ENCODE measurements at regions not wholly inside any gene's neighbourhood (a gene's known extent, or its start where the extent isn't known, plus 50 kb on each side); places are given as distances from the start of the nearest gene placed in this dataset.

- Histone ChIP-seq H3K4me1 (ENCODE audit: control insufficient read depth, insufficient read depth, low read length, poor library complexity, severe bottlenecking) (no peaks in the 10 kb centered on the region), H3K27ac (ENCODE audit: insufficient read depth, low read length, poor library complexity, severe bottlenecking) (no peak overlapping the region), H3K27me3 (ENCODE audit: control insufficient read depth, insufficient read depth, low read length) (no peaks in the 10 kb centered on the region), H3K36me3 (ENCODE audit: control insufficient read depth, insufficient read depth, low read length) (no peaks in the 10 kb centered on the region), H3K4me3 (ENCODE audit: low read depth, low read length) (no peak overlapping the region), H3K9me3 (ENCODE audit: control insufficient read depth in 2 of 2, low read length in 2 of 2) (no peaks in the 10 kb centered on the region)
- Mint-ChIP-seq H3K4me3 (no peak overlapping the region), H3K27ac (no peak overlapping the region), H3K36me3 (no peaks in the 10 kb centered on the region), H3K9me3 (no peaks in the 10 kb centered on the region), H3K27me3 (peaks cover 4% of the 10 kb centered on the region), H3K4me1 (peaks cover 0 to 4% (median 0%) of the 10 kb centered on the region in 4 donors)
- ATAC-seq (ENCODE audit: low read depth in 2 of 2) (no peak), DNase-seq (no peak)
Observed at GRCh38 chr22:48951836-48952235, 875.8 kb downstream of the BRD1 start.

GRCh38 chr22:48950151-48950915 is 877.3 kb downstream of the BRD1 start:
- Mint-ChIP-seq H3K36me3 (no peaks in the 10 kb centered on the region), H3K27me3 (peaks cover 4% of the 10 kb centered on the region), H3K4me1 (peaks cover 0 to 4% (median 0%) of the 10 kb centered on the region in 4 donors), H3K9me3 (no peaks in the 10 kb centered on the region), H3K27ac (no peak overlapping the region), H3K4me3 (no peak overlapping the region)
- no peaks in the 10 kb centered on the region for H3K27me3 ChIP-seq (ENCODE audit: control insufficient read depth, insufficient read depth, low read length)
- ATAC-seq (ENCODE audit: low read depth in 2 of 2), result no peak
- DNase-seq, result no peak
- no peaks in the 10 kb centered on the region for H3K4me1 ChIP-seq (ENCODE audit: control insufficient read depth, insufficient read depth, low read length, poor library complexity, severe bottlenecking)
- H3K4me3 ChIP-seq (ENCODE audit: low read depth, low read length), result no peak overlapping the region
- H3K9me3 ChIP-seq (ENCODE audit: control insufficient read depth in 2 of 2, low read length in 2 of 2), result no peaks in the 10 kb centered on the region
- H3K36me3 ChIP-seq (ENCODE audit: control insufficient read depth, insufficient read depth, low read length), result no peaks in the 10 kb centered on the region
- H3K27ac ChIP-seq (ENCODE audit: insufficient read depth, low read length, poor library complexity, severe bottlenecking), result no peak overlapping the region

- Histone ChIP-seq H3K9me3 (ENCODE audit: control insufficient read depth in 2 of 2, low read length in 2 of 2) (no peaks in the 10 kb centered on the region), H3K4me3 (ENCODE audit: low read depth, low read length) (no peak overlapping the region), H3K36me3 (ENCODE audit: control insufficient read depth, insufficient read depth, low read length) (no peaks in the 10 kb centered on the region), H3K27ac (ENCODE audit: insufficient read depth, low read length, poor library complexity, severe bottlenecking) (no peak overlapping the region), H3K27me3 (ENCODE audit: control insufficient read depth, insufficient read depth, low read length) (no peaks in the 10 kb centered on the region), H3K4me1 (ENCODE audit: control insufficient read depth, insufficient read depth, low read length, poor library complexity, severe bottlenecking) (no peaks in the 10 kb centered on the region)
- Mint-ChIP-seq H3K4me1 (peaks cover 0 to 4% (median 0%) of the 10 kb centered on the region in 4 donors), H3K36me3 (no peaks in the 10 kb centered on the region), H3K27me3 (peaks cover 4% of the 10 kb centered on the region), H3K27ac (no peak overlapping the region), H3K9me3 (no peaks in the 10 kb centered on the region), H3K4me3 (no peak overlapping the region)
- ATAC-seq (ENCODE audit: low read depth in 2 of 2) (no peak), DNase-seq (no peak)
Observed at GRCh38 chr22:48949375-48950149, 878.1 kb downstream of the BRD1 start.

- ATAC-seq (ENCODE audit: low read depth in 2 of 2) (no peak), DNase-seq (no peak)
- Mint-ChIP-seq H3K4me3 (no peak overlapping the region), H3K36me3 (no peaks in the 10 kb centered on the region), H3K9me3 (no peaks in the 10 kb centered on the region), H3K27ac (no peak overlapping the region), H3K4me1 (peaks cover 0 to 4% (median 0%) of the 10 kb centered on the region in 4 donors), H3K27me3 (peaks cover 4% of the 10 kb centered on the region)
- Histone ChIP-seq H3K27ac (ENCODE audit: insufficient read depth, low read length, poor library complexity, severe bottlenecking) (no peak overlapping the region), H3K36me3 (ENCODE audit: control insufficient read depth, insufficient read depth, low read length) (no peaks in the 10 kb centered on the region), H3K27me3 (ENCODE audit: control insufficient read depth, insufficient read depth, low read length) (no peaks in the 10 kb centered on the region), H3K9me3 (ENCODE audit: control insufficient read depth in 2 of 2, low read length in 2 of 2) (no peaks in the 10 kb centered on the region), H3K4me3 (ENCODE audit: low read depth, low read length) (no peak overlapping the region), H3K4me1 (ENCODE audit: control insufficient read depth, insufficient read depth, low read length, poor library complexity, severe bottlenecking) (no peaks in the 10 kb centered on the region)
Observed at GRCh38 chr22:48948575-48949170, 879.0 kb downstream of the BRD1 start.

- DNase-seq (no peak), ATAC-seq (ENCODE audit: low read depth in 2 of 2) (no peak)
- Histone ChIP-seq H3K4me1 (ENCODE audit: control insufficient read depth, insufficient read depth, low read length, poor library complexity, severe bottlenecking) (no peaks in the 10 kb centered on the region), H3K27me3 (ENCODE audit: control insufficient read depth, insufficient read depth, low read length) (no peaks in the 10 kb centered on the region), H3K36me3 (ENCODE audit: control insufficient read depth, insufficient read depth, low read length) (no peaks in the 10 kb centered on the region), H3K4me3 (ENCODE audit: low read depth, low read length) (no peak overlapping the region), H3K9me3 (ENCODE audit: control insufficient read depth in 2 of 2, low read length in 2 of 2) (no peaks in the 10 kb centered on the region), H3K27ac (ENCODE audit: insufficient read depth, low read length, poor library complexity, severe bottlenecking) (no peak overlapping the region)
- H3K4me3 Mint-ChIP-seq, result no peak overlapping the region
- no peaks in the 10 kb centered on the region for H3K36me3 Mint-ChIP-seq
- peaks cover 0 to 4% (median 0%) of the 10 kb centered on the region in 4 donors for H3K4me1 Mint-ChIP-seq
- no peak overlapping the region for H3K27ac Mint-ChIP-seq
- H3K27me3 Mint-ChIP-seq, result peaks cover 4% of the 10 kb centered on the region
- no peaks in the 10 kb centered on the region for H3K9me3 Mint-ChIP-seq
Observed at GRCh38 chr22:48947636-48948035, 880.0 kb downstream of the BRD1 start.

GRCh38 chr22:48945621-48946458 is 881.8 kb downstream of the BRD1 start:
- peaks cover 4% of the 10 kb centered on the region for H3K27me3 Mint-ChIP-seq
- no peaks in the 10 kb centered on the region for H3K36me3 Mint-ChIP-seq
- Histone ChIP-seq H3K4me3 (ENCODE audit: low read depth, low read length) (no peak overlapping the region), H3K4me1 (ENCODE audit: control insufficient read depth, insufficient read depth, low read length, poor library complexity, severe bottlenecking) (no peaks in the 10 kb centered on the region), H3K27me3 (ENCODE audit: control insufficient read depth, insufficient read depth, low read length) (no peaks in the 10 kb centered on the region), H3K36me3 (ENCODE audit: control insufficient read depth, insufficient read depth, low read length) (no peaks in the 10 kb centered on the region), H3K9me3 (ENCODE audit: control insufficient read depth in 2 of 2, low read length in 2 of 2) (no peaks in the 10 kb centered on the region), H3K27ac (ENCODE audit: insufficient read depth, low read length, poor library complexity, severe bottlenecking) (no peak overlapping the region)
- no peaks in the 10 kb centered on the region for H3K4me1 Mint-ChIP-seq
- DNase-seq (no peak), ATAC-seq (ENCODE audit: low read depth in 2 of 2) (no peak)
- H3K9me3 Mint-ChIP-seq, result no peaks in the 10 kb centered on the region
- H3K4me3 Mint-ChIP-seq, result no peak overlapping the region
- no peak overlapping the region for H3K27ac Mint-ChIP-seq

GRCh38 chr22:48944751-48945620 is 882.7 kb downstream of the BRD1 start:
- Histone ChIP-seq H3K27me3 (ENCODE audit: control insufficient read depth, insufficient read depth, low read length) (no peaks in the 10 kb centered on the region), H3K4me3 (ENCODE audit: low read depth, low read length) (no peak overlapping the region), H3K9me3 (ENCODE audit: control insufficient read depth in 2 of 2, low read length in 2 of 2) (no peaks in the 10 kb centered on the region), H3K4me1 (ENCODE audit: control insufficient read depth, insufficient read depth, low read length, poor library complexity, severe bottlenecking) (no peaks in the 10 kb centered on the region), H3K27ac (ENCODE audit: insufficient read depth, low read length, poor library complexity, severe bottlenecking) (no peak overlapping the region), H3K36me3 (ENCODE audit: control insufficient read depth, insufficient read depth, low read length) (no peaks in the 10 kb centered on the region)
- Mint-ChIP-seq H3K36me3 (no peaks in the 10 kb centered on the region), H3K27me3 (no peaks in the 10 kb centered on the region), H3K4me3 (no peak overlapping the region), H3K4me1 (no peaks in the 10 kb centered on the region), H3K9me3 (peaks cover 0 to 1% (median 0%) of the 10 kb centered on the region in 7 donors), H3K27ac (no peak overlapping the region)
- no peak for DNase-seq
- no peak for ATAC-seq (ENCODE audit: low read depth in 2 of 2)
